GM23338 (cell line): ENCODE measurements at regions not wholly inside any gene's neighbourhood (a gene's known extent, or its start where the extent isn't known, plus 50 kb on each side); places are given as distances from the start of the nearest gene placed in this dataset.

Experiments used
- CTCF ChIP-seq, 2 experiments: fragments of 200-600 bp in 1 of 2; sonication (generic) in 1 of 2; conservative IDR thresholded peaks; 2 replicates each; pipeline versions ENCODE4 v1.5.1 to v1.6.1; 2016 to 2017; ENCODE audit warnings: antibody characterized with exemption in 2 of 2, low read depth in 2 of 2, mild to moderate bottlenecking in 2 of 2, moderate library complexity in 1 of 2
- EZH2 ChIP-seq: fragments of 200-600 bp; sonication (generic); IDR thresholded peaks from one replicate; pipeline ENCODE4 v1.8.0; 2017; ENCODE audit warnings: antibody characterized with exemption, mild to moderate bottlenecking, low read depth; ENCODE audit not compliant: unreplicated experiment

GRCh38 chr1:113198806-113199205 lies 125.8 kb downstream of the LRIG2 start:
- TF ChIP-seq EZH2 (no peak), CTCF (conservative IDR thresholded peaks at IDR 0.05; ENCODE audit: low read depth in 2 of 2) (no peak)
